HFFc6 (cell line): ENCODE measurements at regions not wholly inside any gene's neighbourhood (a gene's known extent, or its start where the extent isn't known, plus 50 kb on each side); places are given as distances from the start of the nearest gene placed in this dataset.

ENCODE experiments used
- DNase-seq: peaks from one replicate; pipeline ENCODE4 v3.0.0-alpha.2; 2018
- H3K27ac Mint-ChIP-seq: 2 replicates; pipeline ENCODE4 v1.8.0; 2020; ENCODE audit warnings: mild to moderate bottlenecking, mixed read lengths
- H3K27me3 Mint-ChIP-seq: 2 replicates; pipeline ENCODE4 v1.8.0; 2021; ENCODE audit warnings: mild to moderate bottlenecking, moderate library complexity, mixed read lengths; ENCODE audit not compliant: insufficient read depth
- H3K36me3 Mint-ChIP-seq: 2 replicates; pipeline ENCODE4 v1.8.0; 2021; ENCODE audit warnings: low read depth, mixed read lengths
- H3K4me1 Mint-ChIP-seq: 2 replicates; pipeline ENCODE4 v1.8.0; 2020; ENCODE audit warnings: low read depth, mixed read lengths
- H3K4me3 Mint-ChIP-seq: 2 replicates; pipeline ENCODE4 v1.8.0; 2020; ENCODE audit warnings: mild to moderate bottlenecking, moderate library complexity, mixed read lengths
- H3K9me3 Mint-ChIP-seq: 2 replicates; pipeline ENCODE4 v1.8.0; 2020; ENCODE audit warnings: mild to moderate bottlenecking, mixed read lengths
- TF ChIP-seq, protein P1 (sequence below): fragments of 200-600 bp; sonication (generic); IDR thresholded peaks from 2 replicates; pipeline ENCODE4 v1.5.0; 2021; ENCODE audit warnings: antibody characterized with exemption, mild to moderate bottlenecking

DNA sequence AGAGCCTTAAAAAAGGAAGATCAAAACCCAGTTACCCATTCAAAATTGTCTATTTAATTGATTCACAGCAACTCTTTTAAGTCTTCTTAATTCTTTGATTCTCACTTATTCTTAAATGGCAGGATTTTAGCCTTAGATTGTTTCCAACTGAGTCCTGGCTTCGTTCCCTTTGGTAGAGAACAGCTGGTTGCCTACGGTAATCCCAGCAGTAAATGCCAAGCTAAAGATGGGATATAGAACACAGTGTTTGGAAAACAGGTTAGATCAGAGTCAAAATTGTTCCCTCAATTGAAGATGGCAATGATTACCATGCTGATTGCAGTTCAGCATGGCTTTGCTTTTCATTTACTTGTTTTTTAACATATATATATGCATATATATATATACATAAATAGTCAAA lies 300.9 kb downstream of the PYDC2 start:
- Mint-ChIP-seq H3K27me3 (no peaks in the 10 kb centered on the region), H3K9me3 (peaks cover 5% of the 10 kb centered on the region; the same call in 1 of the 2 replicates), H3K36me3 (no peaks in the 10 kb centered on the region), H3K4me3 (no peak overlapping the region), H3K4me1 (peaks cover 21% of the 10 kb centered on the region; the same call in 1 of the 2 replicates), H3K27ac (peak overlapping the region; percentile 82)
- TF ChIP-seq, protein P1, sequence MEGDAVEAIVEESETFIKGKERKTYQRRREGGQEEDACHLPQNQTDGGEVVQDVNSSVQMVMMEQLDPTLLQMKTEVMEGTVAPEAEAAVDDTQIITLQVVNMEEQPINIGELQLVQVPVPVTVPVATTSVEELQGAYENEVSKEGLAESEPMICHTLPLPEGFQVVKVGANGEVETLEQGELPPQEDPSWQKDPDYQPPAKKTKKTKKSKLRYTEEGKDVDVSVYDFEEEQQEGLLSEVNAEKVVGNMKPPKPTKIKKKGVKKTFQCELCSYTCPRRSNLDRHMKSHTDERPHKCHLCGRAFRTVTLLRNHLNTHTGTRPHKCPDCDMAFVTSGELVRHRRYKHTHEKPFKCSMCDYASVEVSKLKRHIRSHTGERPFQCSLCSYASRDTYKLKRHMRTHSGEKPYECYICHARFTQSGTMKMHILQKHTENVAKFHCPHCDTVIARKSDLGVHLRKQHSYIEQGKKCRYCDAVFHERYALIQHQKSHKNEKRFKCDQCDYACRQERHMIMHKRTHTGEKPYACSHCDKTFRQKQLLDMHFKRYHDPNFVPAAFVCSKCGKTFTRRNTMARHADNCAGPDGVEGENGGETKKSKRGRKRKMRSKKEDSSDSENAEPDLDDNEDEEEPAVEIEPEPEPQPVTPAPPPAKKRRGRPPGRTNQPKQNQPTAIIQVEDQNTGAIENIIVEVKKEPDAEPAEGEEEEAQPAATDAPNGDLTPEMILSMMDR, result no peak
- DNase-seq, result no peak

DNA sequence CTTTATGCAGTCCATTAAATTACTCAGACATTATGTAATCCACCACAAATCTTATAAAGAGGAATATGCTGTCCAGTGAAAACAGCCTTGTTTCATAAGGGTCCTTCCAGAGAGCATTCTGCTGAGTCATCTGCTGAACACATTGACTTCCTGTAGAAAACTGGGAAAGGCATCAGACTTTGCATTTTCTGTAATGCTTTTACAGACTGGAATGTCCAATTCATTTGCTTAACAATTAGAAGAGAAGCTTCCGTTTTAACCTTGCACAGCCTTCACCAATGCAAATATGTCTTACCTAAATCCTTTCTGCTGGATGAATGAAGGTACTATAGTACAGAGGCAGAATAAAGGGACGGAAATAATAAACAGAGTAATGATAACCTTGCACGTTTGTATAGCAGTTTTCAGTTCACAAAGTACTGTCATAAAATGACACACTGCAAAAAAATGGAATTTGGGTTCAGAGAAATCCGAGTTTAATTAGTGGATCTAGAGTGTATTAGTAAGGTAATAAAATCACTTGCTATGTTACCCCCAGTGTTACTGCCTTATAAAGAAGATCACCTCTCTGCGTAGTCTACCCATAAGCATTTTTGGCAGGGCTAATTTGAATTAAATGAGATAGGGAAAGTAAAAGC lies 301.5 kb downstream of the PYDC2 start:
- Mint-ChIP-seq H3K27ac (peak overlapping the region; percentile 82), H3K27me3 (no peaks in the 10 kb centered on the region), H3K36me3 (no peaks in the 10 kb centered on the region), H3K4me3 (peak overlapping the region; percentile 71), H3K9me3 (peaks cover 9% of the 10 kb centered on the region), H3K4me1 (peaks cover 21% of the 10 kb centered on the region; the same call in 1 of the 2 replicates)
- peak; percentile 77 for DNase-seq
- TF ChIP-seq, protein P1, result no peak

DNA sequence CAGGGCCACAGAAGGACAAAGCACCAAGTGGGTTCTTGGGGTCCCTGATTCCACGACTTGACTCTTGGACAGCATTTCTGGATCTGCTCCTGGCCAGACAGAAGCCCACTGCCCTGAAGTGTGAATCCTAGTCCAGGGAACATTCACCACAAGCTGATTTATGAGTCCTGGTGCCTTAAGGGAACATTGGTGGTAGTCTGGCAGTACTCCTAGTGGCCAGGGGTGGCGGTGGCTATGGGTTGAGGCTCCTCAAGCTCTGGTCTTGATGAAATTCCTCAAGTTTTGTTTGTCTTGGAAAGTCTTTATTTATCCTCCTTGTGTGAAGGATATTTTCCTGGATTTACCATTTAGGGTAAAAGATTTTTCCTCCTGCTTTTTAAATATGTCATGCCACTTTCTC lies 307.5 kb downstream of the PYDC2 start:
- Mint-ChIP-seq H3K27me3 (no peaks in the 10 kb centered on the region), H3K4me1 (peaks cover 11% of the 10 kb centered on the region; the same call in 1 of the 2 replicates), H3K4me3 (no peak overlapping the region), H3K36me3 (peaks cover 8% of the 10 kb centered on the region; the same call in 1 of the 2 replicates), H3K27ac (no peak overlapping the region), H3K9me3 (peaks cover 20% of the 10 kb centered on the region)
- no peak for DNase-seq
- TF ChIP-seq, protein P1, result no peak

DNA sequence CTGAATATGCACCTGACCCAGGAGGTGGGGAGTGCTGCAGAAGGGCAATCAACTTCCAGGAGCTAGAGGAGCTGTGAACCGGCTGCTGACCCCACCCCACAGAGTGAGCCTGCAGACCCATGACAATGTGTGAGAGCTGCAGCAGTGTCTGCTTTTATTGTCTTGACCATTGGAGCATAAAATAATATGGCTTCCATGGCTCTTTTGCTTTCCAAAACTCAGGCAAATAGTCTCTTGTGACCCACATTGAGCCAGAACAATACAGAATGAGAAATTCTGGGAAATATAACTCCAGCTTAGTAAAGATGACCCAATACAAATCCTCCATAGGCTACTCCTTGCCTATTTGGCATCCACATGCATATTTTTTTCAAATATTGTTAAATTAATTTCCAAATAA lies 309.6 kb downstream of the PYDC2 start:
- H3K4me1 Mint-ChIP-seq, result peaks cover 28% of the 10 kb centered on the region
- peaks cover 20% of the 10 kb centered on the region for H3K9me3 Mint-ChIP-seq
- H3K4me3 Mint-ChIP-seq, result no peak overlapping the region
- TF ChIP-seq, protein P1, result no peak
- peaks cover 8% of the 10 kb centered on the region; the same call in 1 of the 2 replicates for H3K36me3 Mint-ChIP-seq
- H3K27me3 Mint-ChIP-seq, result no peaks in the 10 kb centered on the region
- H3K27ac Mint-ChIP-seq, result no peak overlapping the region
- no peak for DNase-seq

DNA sequence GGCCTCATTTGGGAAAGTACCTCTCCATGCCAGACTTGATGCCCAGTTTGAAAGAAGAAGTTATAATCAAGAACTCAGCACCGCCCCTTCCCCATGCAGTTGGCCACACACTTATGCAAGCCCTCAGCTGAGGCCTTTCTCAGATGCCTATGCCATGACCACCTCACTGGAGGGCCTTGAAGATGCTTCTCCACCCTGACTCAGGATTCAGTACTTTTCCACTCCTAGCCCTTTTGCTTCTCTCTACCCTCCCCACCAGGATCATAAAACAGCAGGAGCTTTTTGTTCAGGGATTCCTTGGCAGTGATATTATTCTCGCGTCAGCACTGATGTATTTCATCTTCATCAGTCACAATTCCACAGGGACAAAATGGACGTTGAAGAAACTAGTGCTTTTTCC lies 313.5 kb downstream of the PYDC2 start:
- peaks cover 9% of the 10 kb centered on the region; the same call in 1 of the 2 replicates for H3K36me3 Mint-ChIP-seq
- H3K4me1 Mint-ChIP-seq, result peaks cover 42% of the 10 kb centered on the region
- no peaks in the 10 kb centered on the region; the same call in 1 of the 2 replicates for H3K27me3 Mint-ChIP-seq
- H3K9me3 Mint-ChIP-seq, result peaks cover 14% of the 10 kb centered on the region
- DNase-seq, result peak; percentile 88
- no peak overlapping the region for H3K4me3 Mint-ChIP-seq
- TF ChIP-seq, protein P1, result no peak
- peak overlapping the region; percentile 80 for H3K27ac Mint-ChIP-seq
